Activated effector memory CD4-positive, alpha-beta T cell treated with Interleukin-2 at 50 U/mL for 16 hours (primary cell): ENCODE measurements at regions not wholly inside any gene's neighbourhood (a gene's known extent, or its start where the extent isn't known, plus 50 kb on each side); places are given as distances from the start of the nearest gene placed in this dataset.

Experiments used
- DNase-seq: peaks from one replicate; pipeline ENCODE4 v3.0.0-alpha.2; 2020

GRCh38 chr10:128377988-128378387 is 251.8 kb upstream of the MKI67 start:
- DNase-seq, result no peak

- DNase-seq, result no peak
These were observed 254.7 kb upstream of the MKI67 start for GRCh38 chr10:128380946-128381345.

- no peak for DNase-seq
These were observed 256.0 kb upstream of the MKI67 start for GRCh38 chr10:128382225-128382624.

GRCh38 chr10:128384831-128385230 is 258.6 kb upstream of the MKI67 start:
- DNase-seq, result no peak

GRCh38 chr10:128386231-128386630 is 260.0 kb upstream of the MKI67 start:
- no peak for DNase-seq

GRCh38 chr10:128386816-128387604 is 260.8 kb upstream of the MKI67 start:
- no peak for DNase-seq

GRCh38 chr10:128390596-128390995 is 264.4 kb upstream of the MKI67 start:
- no peak for DNase-seq

GRCh38 chr10:128393546-128393945 is 267.3 kb upstream of the MKI67 start:
- no peak for DNase-seq

- no peak for DNase-seq
These were observed 271.9 kb upstream of the MKI67 start for GRCh38 chr10:128398118-128398517.

- DNase-seq, result no peak
These were observed 272.8 kb upstream of the MKI67 start for GRCh38 chr10:128398999-128399398.

GRCh38 chr10:128400564-128400963 is 274.3 kb upstream of the MKI67 start:
- DNase-seq, result no peak

GRCh38 chr10:128405450-128405849 is 279.2 kb upstream of the MKI67 start:
- DNase-seq, result no peak

GRCh38 chr10:128411643-128412042 is 285.4 kb upstream of the MKI67 start:
- DNase-seq, result no peak

GRCh38 chr10:128414568-128414967 is 288.3 kb upstream of the MKI67 start:
- no peak for DNase-seq

- no peak for DNase-seq
These were observed 290.0 kb upstream of the MKI67 start for GRCh38 chr10:128416231-128416630.

GRCh38 chr10:128417826-128418225 is 291.6 kb upstream of the MKI67 start:
- DNase-seq, result no peak

GRCh38 chr10:128418819-128419218 is 292.6 kb upstream of the MKI67 start:
- no peak for DNase-seq

GRCh38 chr10:128419466-128420019 is 293.3 kb upstream of the MKI67 start:
- DNase-seq, result no peak

GRCh38 chr10:128420623-128421022 is 294.4 kb upstream of the MKI67 start:
- no peak for DNase-seq

- DNase-seq, result no peak
These were observed 295.3 kb upstream of the MKI67 start for GRCh38 chr10:128421371-128422160.

- DNase-seq, result no peak
These were observed 296.0 kb upstream of the MKI67 start for GRCh38 chr10:128422190-128422589.

GRCh38 chr10:128422999-128423398 is 296.8 kb upstream of the MKI67 start:
- no peak for DNase-seq

- DNase-seq, result no peak
These were observed 303.1 kb upstream of the MKI67 start for GRCh38 chr10:128429321-128429720.
